Umbilical cord (tissue), 1 donor: ENCODE measurements at regions not wholly inside any gene's neighbourhood (a gene's known extent, or its start where the extent isn't known, plus 50 kb on each side); places are given as distances from the start of the nearest gene placed in this dataset.

ENCODE experiments used
- DNase-seq: peaks from one replicate; pipeline ENCODE4 v3.0.0-alpha.2; 2015; ENCODE audit warnings: low spot score

DNA sequence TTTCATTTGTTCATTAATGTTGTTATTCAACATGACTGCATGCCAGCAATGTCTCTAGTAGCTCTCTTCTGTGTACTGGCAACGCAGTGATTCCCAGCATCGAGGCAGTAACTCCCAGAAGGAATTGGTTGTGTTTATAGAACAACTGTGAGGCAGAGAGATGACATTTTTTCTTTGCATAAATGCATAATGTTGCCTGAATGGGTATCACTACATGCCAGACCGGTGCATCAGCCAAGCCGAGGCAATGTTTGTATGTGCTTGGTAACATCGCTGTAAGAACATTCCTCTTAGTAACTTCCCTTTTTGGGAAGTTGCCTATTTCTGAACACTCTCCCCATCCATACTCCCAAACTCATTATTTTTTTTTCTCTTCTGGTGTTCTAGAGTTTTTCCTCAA is 182.9 kb downstream of the HTR7 start:
- DNase-seq, result no peak

- no peak for DNase-seq
These were observed 182.2 kb downstream of the HTR7 start for GRCh38 chr10:90675621-90676020.
